Neuronal stem cell (in vitro differentiated cells): ENCODE measurements at regions not wholly inside any gene's neighbourhood (a gene's known extent, or its start where the extent isn't known, plus 50 kb on each side); places are given as distances from the start of the nearest gene placed in this dataset.

Source experiments
- DNase-seq: peaks from one replicate; pipeline ENCODE4 v3.0.0-alpha.2; 2013; ENCODE audit warnings: low spot score
- H2AFZ ChIP-seq: one replicate; pipeline ENCODE4 v1.6.1; 2013; ENCODE audit warnings: mild to moderate bottlenecking, low read length, inconsistent platforms
- H2AK5ac ChIP-seq: 2 replicates; pipeline ENCODE4 v1.6.1; 2013; ENCODE audit warnings: low read depth, mild to moderate bottlenecking, inconsistent platforms, low read length, moderate library complexity, mixed read lengths
- H2BK120ac ChIP-seq: 2 replicates; pipeline ENCODE4 v1.6.1; 2013; ENCODE audit warnings: low read depth, mild to moderate bottlenecking, inconsistent platforms, low read length, moderate library complexity, mixed read lengths
- H2BK12ac ChIP-seq: one replicate; pipeline ENCODE4 v1.6.1; 2013; ENCODE audit warnings: low read length, inconsistent platforms
- H2BK15ac ChIP-seq: 2 replicates; pipeline ENCODE4 v1.6.1; 2013; ENCODE audit warnings: mild to moderate bottlenecking, low read length, inconsistent platforms, mixed read lengths
- H2BK5ac ChIP-seq: one replicate; pipeline ENCODE4 v1.6.1; 2013; ENCODE audit warnings: inconsistent platforms, mild to moderate bottlenecking, low read length, moderate library complexity
- H3K14ac ChIP-seq: one replicate; pipeline ENCODE4 v1.6.1; 2013; ENCODE audit warnings: low read length, inconsistent platforms
- H3K18ac ChIP-seq: 2 replicates; pipeline ENCODE4 v1.6.1; 2013; ENCODE audit warnings: low read length, inconsistent platforms
- H3K23ac ChIP-seq: 2 replicates; pipeline ENCODE4 v1.6.1; 2013; ENCODE audit warnings: low read depth, mild to moderate bottlenecking, mixed read lengths, low read length, inconsistent platforms; ENCODE audit not compliant: poor library complexity
- H3K27ac ChIP-seq: replicated peaks from 3 replicates; pipeline ENCODE4 v1.5.1; 2013; ENCODE audit warnings: low read length, inconsistent platforms
- H3K27me3 ChIP-seq, 3 experiments: 2 replicates each; pipeline ENCODE4 v1.6.1; 2013; ENCODE audit warnings: low read length in 3 of 3, mild to moderate bottlenecking in 2 of 3, inconsistent platforms in 1 of 3, low read depth in 1 of 3, mixed read lengths in 1 of 3, moderate library complexity in 1 of 3; ENCODE audit not compliant: control insufficient read depth in 3 of 3, insufficient read depth in 3 of 3
- H3K36me3 ChIP-seq, 2 donors: replicated peaks in 1 of 2; 2 replicates each; pipeline ENCODE4 v1.6.1; 2013; ENCODE audit warnings: low read length in 2 of 2; ENCODE audit not compliant: control insufficient read depth in 2 of 2, insufficient read depth in 2 of 2
- H3K4ac ChIP-seq: 2 replicates; pipeline ENCODE4 v1.6.1; 2013; ENCODE audit warnings: inconsistent platforms, mild to moderate bottlenecking, low read length, moderate library complexity
- H3K4me1 ChIP-seq, 2 donors: 1 replicate in 1 of 2; 2 replicates in 1 of 2; pipeline ENCODE4 v1.6.1; 2013; ENCODE audit warnings: low read length in 2 of 2, low read depth in 1 of 2; ENCODE audit not compliant: control insufficient read depth in 2 of 2, insufficient read depth in 1 of 2
- H3K4me2 ChIP-seq: one replicate; pipeline ENCODE4 v1.6.1; 2013; ENCODE audit warnings: mild to moderate bottlenecking, low read length, inconsistent platforms; ENCODE audit not compliant: insufficient read depth, poor library complexity, severe bottlenecking
- H3K4me3 ChIP-seq, 2 donors: 2 replicates each; pipeline ENCODE4 v1.5.1; 2013; ENCODE audit warnings: low read length in 2 of 2, mild to moderate bottlenecking in 2 of 2, inconsistent platforms in 1 of 2, moderate library complexity in 1 of 2
- H3K79me1 ChIP-seq: one replicate; pipeline ENCODE4 v1.6.1; 2013; ENCODE audit warnings: low read depth, mild to moderate bottlenecking, inconsistent platforms, low read length, moderate library complexity
- H3K9ac ChIP-seq: one replicate; pipeline ENCODE4 v1.6.1; 2013; ENCODE audit warnings: mild to moderate bottlenecking, low read depth, low read length, inconsistent platforms; ENCODE audit not compliant: poor library complexity
- H3K9me3 ChIP-seq, 2 donors: replicated peaks in 1 of 2; 2 replicates each; pipeline versions ENCODE3 to v1.6.1; 2013; ENCODE audit warnings: low read length in 2 of 2, mild to moderate bottlenecking in 2 of 2, inconsistent platforms in 1 of 2, low read depth in 1 of 2, mixed read lengths in 1 of 2, moderate library complexity in 1 of 2; ENCODE audit not compliant: control insufficient read depth in 2 of 2, insufficient read depth in 1 of 2
- H4K8ac ChIP-seq: one replicate; pipeline ENCODE4 v1.6.1; 2013; ENCODE audit warnings: low read depth, mild to moderate bottlenecking, inconsistent platforms, low read length, moderate library complexity
- H4K91ac ChIP-seq: one replicate; pipeline ENCODE4 v1.6.1; 2013; ENCODE audit warnings: low read length, low read depth, mild to moderate bottlenecking, inconsistent platforms; ENCODE audit not compliant: poor library complexity
- WGBS, 2 donors: extraction: QIAGEN DNeasy Blood & Tissue Kit; methylation state at CpG; one replicate each; pipeline ENCODE4 v1.1.7; 2013; ENCODE audit warnings: missing lambda C conversion rate in 2 of 2, mixed read lengths in 1 of 2; ENCODE audit not compliant: insufficient read length in 2 of 2, insufficient replicate concordance in 1 of 2; ENCODE audit errors: extremely low coverage in 2 of 2; 5-methylcytosine and 5-hydroxymethylcytosine counted together

GRCh38 chr1:30819244-30819571 is 61.6 kb upstream of the LAPTM5 start:
- no peak overlapping the region for H3K23ac ChIP-seq
- H2AFZ ChIP-seq: no peak overlapping the region
- H2BK5ac ChIP-seq: no peak overlapping the region
- H2BK120ac ChIP-seq: no peak overlapping the region
- H3K27me3 ChIP-seq: no peaks in the 10 kb centered on the region
- H4K91ac ChIP-seq: peak overlapping the region; percentile 31
- H3K18ac ChIP-seq: peak overlapping the region; percentile 78
- H3K14ac ChIP-seq: no peak overlapping the region
- no peaks in the 10 kb centered on the region for H3K36me3 ChIP-seq
- peaks cover 42 to 66% of the 10 kb centered on the region in 2 donors for H3K4me1 ChIP-seq
- no CpG with 5 or more reads among the region's 3 CpGs for WGBS, 2 donors
- no peak overlapping the region for H3K4me2 ChIP-seq
- H4K8ac ChIP-seq: no peak overlapping the region
- H3K9ac ChIP-seq: no peak overlapping the region
- no peak for DNase-seq
- no peak overlapping the region for H3K4me3 ChIP-seq
- no peak overlapping the region for H2AK5ac ChIP-seq
- no peaks in the 10 kb centered on the region for H3K9me3 ChIP-seq
- peak overlapping the region; percentile 68 for H2BK12ac ChIP-seq
- no peaks in the 10 kb centered on the region for H3K79me1 ChIP-seq
- H3K4ac ChIP-seq: no peak overlapping the region
- peak overlapping the region; percentile 79 for H2BK15ac ChIP-seq
- no peak overlapping the region for H3K27ac ChIP-seq

DNA sequence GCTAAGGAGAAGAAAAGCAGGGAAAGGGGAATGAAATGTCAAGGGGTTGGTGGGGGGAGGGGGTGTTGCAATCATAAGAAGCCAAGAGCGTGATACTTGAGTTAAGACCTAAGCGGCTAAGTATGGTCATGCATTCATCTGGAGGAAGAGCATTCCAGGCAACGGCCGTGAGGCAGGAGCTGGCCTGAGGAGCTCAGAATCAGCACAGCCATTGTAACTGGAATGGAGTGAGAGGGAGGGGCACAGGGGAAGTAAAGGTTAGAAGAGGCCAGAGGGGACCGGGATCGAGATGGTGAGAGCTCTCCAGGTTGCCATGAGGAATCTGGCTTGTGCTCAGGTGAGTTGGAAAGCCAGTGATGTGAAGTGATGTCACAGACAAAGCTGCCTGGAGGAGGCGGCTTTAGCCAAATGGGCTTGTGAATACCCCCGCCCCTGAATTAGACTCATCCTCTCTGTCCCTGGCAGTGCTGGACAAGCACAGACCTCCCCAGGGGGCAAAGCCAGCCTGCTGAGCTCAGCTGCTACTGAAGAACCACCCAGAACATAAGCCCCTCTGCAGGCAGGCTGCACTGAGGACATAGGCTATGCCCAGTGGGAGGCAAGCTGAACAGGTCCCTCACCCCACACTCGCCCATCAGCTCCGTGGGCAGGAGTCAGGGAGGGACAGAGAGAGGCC is 61.1 kb upstream of the LAPTM5 start:
- no peak overlapping the region for H3K4ac ChIP-seq
- no peak overlapping the region for H2BK120ac ChIP-seq
- H2BK15ac ChIP-seq: peak overlapping the region; percentile 79
- H3K4me3 ChIP-seq: no peak overlapping the region
- no peak overlapping the region for H3K9ac ChIP-seq
- peak overlapping the region; percentile 31 for H4K91ac ChIP-seq
- no peaks in the 10 kb centered on the region for H3K27me3 ChIP-seq
- H3K9me3 ChIP-seq: no peaks in the 10 kb centered on the region
- H3K23ac ChIP-seq: no peak overlapping the region
- no peak overlapping the region for H3K27ac ChIP-seq
- peak overlapping the region; percentile 63 for H2AK5ac ChIP-seq
- no CpG with 5 or more reads among the region's 10 CpGs for WGBS, 2 donors
- H3K18ac ChIP-seq: peak overlapping the region; percentile 78
- no peaks in the 10 kb centered on the region for H3K36me3 ChIP-seq
- H2AFZ ChIP-seq: no peak overlapping the region
- H4K8ac ChIP-seq: no peak overlapping the region
- DNase-seq: no peak
- no peak overlapping the region for H3K4me2 ChIP-seq
- H3K14ac ChIP-seq: no peak overlapping the region
- peak overlapping the region; percentile 68 for H2BK12ac ChIP-seq
- peaks cover 37 to 63% of the 10 kb centered on the region in 2 donors for H3K4me1 ChIP-seq
- no peaks in the 10 kb centered on the region for H3K79me1 ChIP-seq
- no peak overlapping the region for H2BK5ac ChIP-seq

DNA sequence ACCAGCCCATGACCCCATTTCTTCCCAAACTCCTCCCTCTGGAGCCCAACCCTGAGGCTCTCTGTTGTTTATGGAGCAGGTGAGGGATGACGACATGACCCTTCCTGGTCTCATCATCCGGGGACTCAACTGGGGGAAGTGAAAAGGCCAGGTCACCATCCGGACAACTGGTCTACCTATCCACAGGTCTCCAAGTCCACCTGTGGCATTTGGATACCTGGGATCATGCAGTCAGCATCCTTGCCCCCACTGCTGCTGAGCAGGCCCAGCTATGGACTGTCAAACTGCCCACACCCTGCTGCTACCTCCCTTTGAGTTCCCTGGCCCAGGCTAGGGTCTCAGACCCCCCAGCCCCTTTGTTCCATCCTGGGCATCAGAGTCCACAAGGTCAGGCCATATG is 60.0 kb upstream of the LAPTM5 start:
- Histone ChIP-seq H3K4ac (peak overlapping the region; percentile 2), H3K27me3 (no peaks in the 10 kb centered on the region), H2AK5ac (peak overlapping the region; percentile 86), H2BK5ac (peak overlapping the region; percentile 48), H3K9me3 (no peaks in the 10 kb centered on the region), H3K4me2 (no peak overlapping the region), H2AFZ (no peak overlapping the region), H3K79me1 (no peaks in the 10 kb centered on the region), H4K91ac (peak overlapping the region; percentile 64), H3K36me3 (no peaks in the 10 kb centered on the region), H2BK15ac (peak overlapping the region; percentile 81), H4K8ac (no peak overlapping the region), H2BK12ac (no peak overlapping the region), H3K9ac (no peak overlapping the region), H3K4me3 (peak overlapping the region in 1 of 2 donors; percentile 1), H3K18ac (peak overlapping the region; percentile 53), H3K14ac (peak overlapping the region; percentile 3), H3K27ac (no peak overlapping the region), H3K23ac (no peak overlapping the region), H3K4me1 (peaks cover 34 to 58% of the 10 kb centered on the region in 2 donors), H2BK120ac (peak overlapping the region; percentile 10)
- WGBS, 2 donors: no CpG with 5 or more reads among the region's 3 CpGs
- DNase-seq: no peak

DNA sequence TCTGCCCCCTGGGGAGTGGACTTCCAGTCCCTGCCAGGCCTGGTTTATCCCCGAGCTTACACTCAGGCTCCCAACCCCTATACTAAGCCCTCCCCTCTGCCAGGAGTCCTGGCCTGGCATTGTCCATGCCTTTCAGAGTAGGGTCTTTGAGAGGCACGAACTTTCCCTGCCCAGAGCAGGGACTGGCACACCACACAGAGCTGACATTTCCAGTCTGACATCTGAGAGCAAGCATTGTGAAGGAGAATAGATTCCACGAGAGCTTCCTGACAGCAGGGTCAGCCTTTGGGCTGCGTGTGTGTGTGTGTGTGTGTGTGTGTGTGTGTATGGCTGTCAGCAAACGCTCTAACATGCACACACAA is 59.5 kb upstream of the LAPTM5 start:
- H2AFZ ChIP-seq: no peak overlapping the region
- no peak overlapping the region for H3K4ac ChIP-seq
- H3K14ac ChIP-seq: no peak overlapping the region
- peak overlapping the region; percentile 81 for H2BK15ac ChIP-seq
- peak overlapping the region; percentile 82 for H3K27ac ChIP-seq
- H3K27me3 ChIP-seq: no peaks in the 10 kb centered on the region
- H3K79me1 ChIP-seq: no peaks in the 10 kb centered on the region
- H2AK5ac ChIP-seq: peak overlapping the region; percentile 86
- H4K8ac ChIP-seq: peak overlapping the region; percentile 44
- H3K9ac ChIP-seq: no peak overlapping the region
- H3K36me3 ChIP-seq: no peaks in the 10 kb centered on the region
- no peak overlapping the region for H4K91ac ChIP-seq
- no CpG with 5 or more reads among the region's 5 CpGs for WGBS, 2 donors
- H3K4me2 ChIP-seq: no peak overlapping the region
- peaks cover 34 to 60% of the 10 kb centered on the region in 2 donors for H3K4me1 ChIP-seq
- DNase-seq: no peak
- H3K4me3 ChIP-seq: no peak overlapping the region
- peak overlapping the region; percentile 10 for H2BK120ac ChIP-seq
- H2BK5ac ChIP-seq: peak overlapping the region; percentile 48
- peak overlapping the region; percentile 53 for H3K18ac ChIP-seq
- no peak overlapping the region for H2BK12ac ChIP-seq
- H3K9me3 ChIP-seq: no peaks in the 10 kb centered on the region
- H3K23ac ChIP-seq: no peak overlapping the region
